PC-9 (cell line): ENCODE measurements at regions not wholly inside any gene's neighbourhood (a gene's known extent, or its start where the extent isn't known, plus 50 kb on each side); places are given as distances from the start of the nearest gene placed in this dataset.

Source experiments
- CTCF ChIP-seq: fragments of 200-600 bp; sonication (generic); conservative IDR thresholded peaks from 2 replicates; pipeline ENCODE4 v1.6.1; 2017; ENCODE audit warnings: mixed run types, antibody characterized with exemption, mild to moderate bottlenecking, moderate library complexity
- EZH2 ChIP-seq: fragments of 200-600 bp; sonication (generic); IDR thresholded peaks from 2 replicates; pipeline ENCODE4 v1.8.0; 2017; ENCODE audit warnings: antibody characterized with exemption, low read depth

DNA sequence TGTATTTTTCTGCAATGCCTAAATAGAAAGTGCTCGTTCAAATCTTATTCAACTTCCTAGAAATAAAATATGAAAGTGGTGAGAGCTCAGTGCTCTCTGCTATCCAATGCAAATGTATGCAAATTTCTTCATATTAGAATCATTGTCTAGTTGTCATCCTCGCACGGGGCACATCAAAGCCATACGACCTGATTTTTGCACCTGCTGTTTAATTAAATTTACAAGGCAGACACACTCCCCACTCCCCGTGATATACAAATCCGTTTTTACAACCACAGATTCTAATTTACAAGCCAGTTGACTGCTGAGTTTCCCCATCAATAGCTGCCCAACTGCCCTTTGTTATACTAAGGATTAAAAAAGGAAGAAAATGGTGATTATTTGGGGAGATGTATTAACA is 284.6 kb downstream of the RNF144A start:
- TF ChIP-seq CTCF (no peak), EZH2 (no peak)
